ENCODE measurements at regions not wholly inside any gene's neighbourhood (a gene's known extent, or its start where the extent isn't known, plus 50 kb on each side); places are given as distances from the start of the nearest gene placed in this dataset.

DNA sequence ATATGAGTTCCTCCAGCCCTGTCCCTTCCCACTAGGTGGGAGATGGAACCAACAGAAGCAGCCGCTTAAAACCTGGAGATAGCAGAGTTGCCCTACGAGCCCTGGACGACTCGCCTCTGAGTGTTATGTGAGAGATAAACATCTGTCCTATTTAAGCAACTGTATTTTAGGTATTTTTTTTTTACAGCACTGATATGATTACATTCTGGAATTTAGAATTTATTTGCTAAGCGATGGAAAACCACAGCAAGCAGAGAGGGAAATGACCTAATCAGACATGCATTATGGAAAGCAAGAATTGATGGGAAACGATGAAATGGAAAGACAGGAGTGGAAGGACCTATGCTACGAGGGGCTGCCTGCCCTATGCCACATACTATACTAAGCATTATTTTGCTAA is 379.0 kb upstream of the IL12A start:
- H3K36me3 ChIP-seq (ENCODE audit: control insufficient read depth in 2 of 2, insufficient read depth in 2 of 2, low read length in 1 of 2) = no peaks in the 10 kb centered on the region
- H3K27me3 ChIP-seq (ENCODE audit: control insufficient read depth in 2 of 2, insufficient read depth in 1 of 2, low read length in 1 of 2) = no peaks in the 10 kb centered on the region
- no peak overlapping the region for H3K4me3 ChIP-seq (ENCODE audit: low read length in 2 of 2)
- no peak overlapping the region for H3K27ac ChIP-seq (ENCODE audit: low read depth in 1 of 2, low read length in 1 of 2)
- WGBS = 89% methylated on average over 7 of the region's 7 CpGs
- no peak for DNase-seq (ENCODE audit: low read depth in 6 of 9, low spot score in 9 of 9)
- no peaks in the 10 kb centered on the region for H3K4me1 ChIP-seq (ENCODE audit: control insufficient read depth in 2 of 2, insufficient read depth in 2 of 2, low read length in 2 of 2)
- no peaks in the 10 kb centered on the region for H3K9me3 ChIP-seq (ENCODE audit: control insufficient read depth in 2 of 2, insufficient read depth in 1 of 2, low read length in 1 of 2)

GRCh38 chr3:159616234-159616825 is 372.3 kb upstream of the IL12A start:
- Histone ChIP-seq H3K9me3 (ENCODE audit: control insufficient read depth in 2 of 2, insufficient read depth in 1 of 2, low read length in 1 of 2) (no peaks in the 10 kb centered on the region), H3K4me3 (ENCODE audit: low read length in 2 of 2) (no peak overlapping the region), H3K36me3 (ENCODE audit: control insufficient read depth in 2 of 2, insufficient read depth in 2 of 2, low read length in 1 of 2) (no peaks in the 10 kb centered on the region), H3K27me3 (ENCODE audit: control insufficient read depth in 2 of 2, insufficient read depth in 1 of 2, low read length in 1 of 2) (no peaks in the 10 kb centered on the region), H3K4me1 (ENCODE audit: control insufficient read depth in 2 of 2, insufficient read depth in 2 of 2, low read length in 2 of 2) (no peaks in the 10 kb centered on the region), H3K27ac (ENCODE audit: low read depth in 1 of 2, low read length in 1 of 2) (no peak overlapping the region)
- 82% methylated on average over 7 of the region's 7 CpGs for WGBS
- no peak for DNase-seq (ENCODE audit: low read depth in 6 of 9, low spot score in 9 of 9)

GRCh38 chr3:159619341-159619885 is 369.2 kb upstream of the IL12A start:
- H3K27me3 ChIP-seq (ENCODE audit: control insufficient read depth in 2 of 2, insufficient read depth in 1 of 2, low read length in 1 of 2) = no peaks in the 10 kb centered on the region
- no peak for DNase-seq (ENCODE audit: low read depth in 6 of 9, low spot score in 9 of 9)
- H3K36me3 ChIP-seq (ENCODE audit: control insufficient read depth in 2 of 2, insufficient read depth in 2 of 2, low read length in 1 of 2) = no peaks in the 10 kb centered on the region
- no peaks in the 10 kb centered on the region for H3K9me3 ChIP-seq (ENCODE audit: control insufficient read depth in 2 of 2, insufficient read depth in 1 of 2, low read length in 1 of 2)
- no peak overlapping the region for H3K4me3 ChIP-seq (ENCODE audit: low read length in 2 of 2)
- H3K27ac ChIP-seq (ENCODE audit: low read depth in 1 of 2, low read length in 1 of 2) = no peak overlapping the region
- no peaks in the 10 kb centered on the region for H3K4me1 ChIP-seq (ENCODE audit: control insufficient read depth in 2 of 2, insufficient read depth in 2 of 2, low read length in 2 of 2)
- WGBS = 61% methylated on average over 3 of the region's 3 CpGs

DNA sequence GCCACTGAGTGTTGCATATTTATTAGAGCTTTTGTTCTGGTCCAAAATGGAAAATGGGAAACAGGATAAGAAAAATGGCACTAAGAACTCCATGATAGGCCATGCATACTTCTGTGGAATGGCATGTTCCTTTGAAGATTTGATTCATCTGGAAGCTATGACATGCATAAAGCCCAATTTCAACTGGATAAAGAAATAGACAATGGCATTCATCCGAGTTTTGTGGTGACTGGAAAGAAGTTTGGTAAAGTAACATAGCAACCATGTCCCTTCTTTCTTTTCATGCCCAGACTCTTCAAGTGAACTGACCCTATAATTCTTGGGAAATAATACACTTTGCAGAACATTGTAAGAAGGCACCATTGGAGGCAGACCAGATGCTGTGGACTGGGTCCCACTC is 368.4 kb upstream of the IL12A start:
- H3K36me3 ChIP-seq (ENCODE audit: control insufficient read depth in 2 of 2, insufficient read depth in 2 of 2, low read length in 1 of 2) = no peaks in the 10 kb centered on the region
- WGBS = 89% methylated on average over 1 of the region's 1 CpG
- DNase-seq (ENCODE audit: low read depth in 6 of 9, low spot score in 9 of 9) = no peak
- H3K4me3 ChIP-seq (ENCODE audit: low read length in 2 of 2) = no peak overlapping the region
- H3K9me3 ChIP-seq (ENCODE audit: control insufficient read depth in 2 of 2, insufficient read depth in 1 of 2, low read length in 1 of 2) = no peaks in the 10 kb centered on the region
- H3K4me1 ChIP-seq (ENCODE audit: control insufficient read depth in 2 of 2, insufficient read depth in 2 of 2, low read length in 2 of 2) = no peaks in the 10 kb centered on the region
- H3K27me3 ChIP-seq (ENCODE audit: control insufficient read depth in 2 of 2, insufficient read depth in 1 of 2, low read length in 1 of 2) = no peaks in the 10 kb centered on the region
- no peak overlapping the region for H3K27ac ChIP-seq (ENCODE audit: low read depth in 1 of 2, low read length in 1 of 2)

- 91% methylated on average over 4 of the region's 4 CpGs for WGBS
- no peak overlapping the region for H3K27ac ChIP-seq (ENCODE audit: low read depth in 1 of 2, low read length in 1 of 2)
Observed at GRCh38 chr3:159620873-159621272, 367.8 kb upstream of the IL12A start.

GRCh38 chr3:159624616-159625015 is 364.0 kb upstream of the IL12A start:
- H3K4me1 ChIP-seq (ENCODE audit: control insufficient read depth in 2 of 2, insufficient read depth in 2 of 2, low read length in 2 of 2) = no peaks in the 10 kb centered on the region
- WGBS = 89% methylated on average over 2 of the region's 2 CpGs
- H3K27me3 ChIP-seq (ENCODE audit: control insufficient read depth in 2 of 2, insufficient read depth in 1 of 2, low read length in 1 of 2) = no peaks in the 10 kb centered on the region
- no peak overlapping the region for H3K4me3 ChIP-seq (ENCODE audit: low read length in 2 of 2)
- H3K36me3 ChIP-seq (ENCODE audit: control insufficient read depth in 2 of 2, insufficient read depth in 2 of 2, low read length in 1 of 2) = no peaks in the 10 kb centered on the region
- no peak overlapping the region for H3K27ac ChIP-seq (ENCODE audit: low read depth in 1 of 2, low read length in 1 of 2)
- no peaks in the 10 kb centered on the region for H3K9me3 ChIP-seq (ENCODE audit: control insufficient read depth in 2 of 2, insufficient read depth in 1 of 2, low read length in 1 of 2)
- no peak for DNase-seq (ENCODE audit: low read depth in 6 of 9, low spot score in 9 of 9)

More at GRCh38 chr3:159620873-159621272, 367.8 kb upstream of the IL12A start:
- no peaks in the 10 kb centered on the region for H3K9me3 ChIP-seq (ENCODE audit: control insufficient read depth in 2 of 2, insufficient read depth in 1 of 2, low read length in 1 of 2)
- no peaks in the 10 kb centered on the region for H3K4me1 ChIP-seq (ENCODE audit: control insufficient read depth in 2 of 2, insufficient read depth in 2 of 2, low read length in 2 of 2)
- no peak for DNase-seq (ENCODE audit: low read depth in 6 of 9, low spot score in 9 of 9)
- H3K36me3 ChIP-seq (ENCODE audit: control insufficient read depth in 2 of 2, insufficient read depth in 2 of 2, low read length in 1 of 2) = no peaks in the 10 kb centered on the region
- no peaks in the 10 kb centered on the region for H3K27me3 ChIP-seq (ENCODE audit: control insufficient read depth in 2 of 2, insufficient read depth in 1 of 2, low read length in 1 of 2)
- no peak overlapping the region for H3K4me3 ChIP-seq (ENCODE audit: low read length in 2 of 2)

DNA sequence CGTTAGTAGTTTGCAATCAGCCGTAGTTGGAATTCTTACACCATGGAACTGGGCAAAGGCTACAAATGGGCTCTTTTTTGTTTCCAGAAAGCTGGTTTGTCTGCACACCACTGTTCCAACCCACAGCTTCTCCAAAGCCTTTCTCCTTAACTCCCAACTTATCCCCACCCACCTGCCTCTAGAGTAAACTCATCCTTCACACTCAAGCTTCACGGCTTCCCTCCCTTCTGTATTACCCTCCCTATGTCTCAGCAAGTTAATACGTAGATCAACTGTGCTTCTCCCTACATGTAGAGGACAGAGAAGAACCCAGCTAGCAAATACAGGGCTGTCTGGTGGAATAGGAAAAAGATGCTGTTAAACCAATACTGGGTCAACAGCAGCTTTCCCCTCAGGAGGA is 363.0 kb upstream of the IL12A start:
- Histone ChIP-seq H3K9me3 (ENCODE audit: control insufficient read depth in 2 of 2, insufficient read depth in 1 of 2, low read length in 1 of 2) (no peaks in the 10 kb centered on the region), H3K27ac (ENCODE audit: low read depth in 1 of 2, low read length in 1 of 2) (no peak overlapping the region), H3K36me3 (ENCODE audit: control insufficient read depth in 2 of 2, insufficient read depth in 2 of 2, low read length in 1 of 2) (no peaks in the 10 kb centered on the region), H3K27me3 (ENCODE audit: control insufficient read depth in 2 of 2, insufficient read depth in 1 of 2, low read length in 1 of 2) (no peaks in the 10 kb centered on the region), H3K4me3 (ENCODE audit: low read length in 2 of 2) (no peak overlapping the region), H3K4me1 (ENCODE audit: control insufficient read depth in 2 of 2, insufficient read depth in 2 of 2, low read length in 2 of 2) (no peaks in the 10 kb centered on the region)
- DNase-seq (ENCODE audit: low read depth in 6 of 9, low spot score in 9 of 9) = no peak
- 94% methylated on average over 4 of the region's 4 CpGs for WGBS

- no peak overlapping the region for H3K4me3 ChIP-seq (ENCODE audit: low read length in 2 of 2)
- H3K4me1 ChIP-seq (ENCODE audit: control insufficient read depth in 2 of 2, insufficient read depth in 2 of 2, low read length in 2 of 2) = no peaks in the 10 kb centered on the region
- no peaks in the 10 kb centered on the region for H3K27me3 ChIP-seq (ENCODE audit: control insufficient read depth in 2 of 2, insufficient read depth in 1 of 2, low read length in 1 of 2)
- no peak for DNase-seq (ENCODE audit: low read depth in 6 of 9, low spot score in 9 of 9)
- no peaks in the 10 kb centered on the region for H3K9me3 ChIP-seq (ENCODE audit: control insufficient read depth in 2 of 2, insufficient read depth in 1 of 2, low read length in 1 of 2)
- 87% methylated on average over 1 of the region's 1 CpG for WGBS
- H3K36me3 ChIP-seq (ENCODE audit: control insufficient read depth in 2 of 2, insufficient read depth in 2 of 2, low read length in 1 of 2) = no peaks in the 10 kb centered on the region
- H3K27ac ChIP-seq (ENCODE audit: low read depth in 1 of 2, low read length in 1 of 2) = no peak overlapping the region
Observed at GRCh38 chr3:159626598-159626997, 362.0 kb upstream of the IL12A start.

DNA sequence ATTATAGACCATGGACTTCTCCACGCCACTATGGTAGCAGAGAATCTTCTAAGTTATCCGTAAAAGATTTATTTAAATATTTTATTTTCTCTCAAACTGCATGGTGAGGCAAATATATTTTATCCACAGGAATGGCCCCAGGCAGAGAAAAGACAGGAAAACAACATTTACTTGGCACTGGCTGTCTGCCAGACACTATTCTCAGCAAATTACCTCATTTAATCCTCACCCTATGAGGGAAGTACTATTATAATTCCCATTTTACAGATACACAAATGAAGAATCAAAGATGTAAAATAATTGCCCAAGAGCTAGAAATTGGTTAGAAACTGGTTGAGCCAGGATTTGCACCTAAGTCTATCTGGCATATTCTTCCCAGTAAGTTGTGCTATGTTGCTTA is 361.4 kb upstream of the IL12A start:
- no peak overlapping the region for H3K27ac ChIP-seq (ENCODE audit: low read depth in 1 of 2, low read length in 1 of 2)
- H3K9me3 ChIP-seq (ENCODE audit: control insufficient read depth in 2 of 2, insufficient read depth in 1 of 2, low read length in 1 of 2) = no peaks in the 10 kb centered on the region
- no peaks in the 10 kb centered on the region for H3K36me3 ChIP-seq (ENCODE audit: control insufficient read depth in 2 of 2, insufficient read depth in 2 of 2, low read length in 1 of 2)
- WGBS = 93% methylated on average over 2 of the region's 2 CpGs
- no peak overlapping the region for H3K4me3 ChIP-seq (ENCODE audit: low read length in 2 of 2)
- DNase-seq (ENCODE audit: low read depth in 6 of 9, low spot score in 9 of 9) = no peak
- H3K4me1 ChIP-seq (ENCODE audit: control insufficient read depth in 2 of 2, insufficient read depth in 2 of 2, low read length in 2 of 2) = no peaks in the 10 kb centered on the region
- H3K27me3 ChIP-seq (ENCODE audit: control insufficient read depth in 2 of 2, insufficient read depth in 1 of 2, low read length in 1 of 2) = no peaks in the 10 kb centered on the region

Data from thymus (tissue), 11 donors.